TTC549 (cell line): ENCODE measurements at regions not wholly inside any gene's neighbourhood (a gene's known extent, or its start where the extent isn't known, plus 50 kb on each side); places are given as distances from the start of the nearest gene placed in this dataset.
A peak's percentile ranks its signal among the peaks of the same experiment; 100 is the strongest.

Experiments used
- FAIRE-seq: peaks from 2 replicates; lab custom pipeline; 2012; peaks lifted over from hg19 to GRCh38; lab: Jason Lieb, UNC

DNA sequence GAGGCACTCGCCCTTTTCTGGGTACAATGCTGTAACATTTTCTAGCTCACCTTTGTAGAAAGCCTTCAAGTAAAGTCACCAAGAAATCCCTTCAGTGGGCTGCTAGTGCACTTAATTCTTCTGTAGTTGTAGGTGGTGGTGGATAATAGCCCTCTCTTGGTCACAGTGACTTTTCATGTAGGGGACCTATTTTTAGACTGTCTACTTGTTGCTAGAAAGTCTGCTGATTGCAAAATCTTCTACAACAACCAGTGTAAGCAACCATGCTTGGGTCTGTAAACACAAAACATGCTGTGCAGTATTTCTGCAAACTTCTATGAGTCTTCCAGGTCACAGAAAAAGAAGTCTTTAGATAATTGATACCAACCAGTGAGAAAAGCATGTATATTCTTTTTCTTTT lies 55.6 kb downstream of the PBDC1 start:
- no peak for FAIRE-seq

DNA sequence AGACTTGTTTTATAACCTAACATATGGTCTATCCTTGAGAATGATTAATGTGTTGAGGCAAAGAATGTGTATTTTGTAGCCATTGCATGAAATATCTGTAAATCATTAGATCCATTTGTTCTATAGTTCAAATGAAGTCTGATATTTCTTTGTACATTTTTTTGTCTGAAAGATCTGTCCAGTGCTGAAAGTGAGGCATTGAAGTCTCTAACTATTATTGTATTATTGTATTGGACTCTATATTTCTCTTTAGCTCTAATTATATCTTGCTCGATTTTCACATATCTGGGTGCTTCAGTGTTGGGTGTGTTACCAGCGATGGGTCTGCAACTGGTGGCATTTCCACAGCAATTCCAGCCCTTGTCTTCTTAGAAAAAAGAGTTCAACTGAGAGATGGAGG lies 76.0 kb downstream of the PBDC1 start:
- no peak for FAIRE-seq

DNA sequence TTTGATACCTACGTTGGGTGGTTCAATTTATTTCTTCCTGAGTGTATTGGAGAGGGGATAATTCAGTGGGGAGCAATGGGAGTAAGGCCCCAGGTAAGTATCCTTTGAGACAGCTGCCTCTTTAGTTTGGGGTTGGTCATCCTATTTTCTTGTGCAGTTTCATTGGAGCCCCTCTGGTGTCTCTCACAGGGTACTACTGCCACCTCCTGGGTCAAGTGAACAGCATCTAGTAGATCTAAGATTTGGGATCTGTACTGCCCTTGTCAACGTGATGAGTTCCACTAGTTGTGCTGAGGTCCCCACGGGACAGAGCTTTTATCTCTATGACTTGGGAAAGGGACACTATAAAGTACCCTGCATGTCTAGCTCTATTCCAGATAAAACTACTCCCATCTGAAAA lies 80.6 kb downstream of the PBDC1 start:
- FAIRE-seq = no peak

DNA sequence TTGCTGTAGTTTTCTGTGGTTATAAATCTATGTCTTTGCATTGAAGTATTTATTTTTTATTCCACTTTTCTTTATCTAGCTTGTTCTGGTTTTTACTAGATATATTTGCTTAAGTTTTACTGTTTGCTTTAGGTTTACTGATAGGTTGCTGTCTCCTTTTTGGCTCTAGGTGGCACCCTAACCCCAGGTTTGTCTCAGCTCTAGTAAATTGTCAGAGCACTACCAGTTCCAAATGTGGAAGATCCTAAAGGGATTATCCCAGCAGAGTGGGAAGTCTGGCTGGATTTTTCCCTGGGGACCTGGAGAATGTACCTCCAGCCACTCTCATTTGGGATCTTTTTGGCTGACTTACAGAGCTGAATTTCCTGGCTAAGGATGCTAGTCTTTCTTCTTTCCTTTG lies 106.1 kb downstream of the PBDC1 start:
- FAIRE-seq = peak; percentile 81
